ENCODE measurements at regions not wholly inside any gene's neighbourhood (a gene's known extent, or its start where the extent isn't known, plus 50 kb on each side); places are given as distances from the start of the nearest gene placed in this dataset.
"Not testable (repeated sequence)": the region's sequence is repeated elsewhere in the genome, so short reads cannot be mapped to it uniquely, and the experiment has no call there.

DNA sequence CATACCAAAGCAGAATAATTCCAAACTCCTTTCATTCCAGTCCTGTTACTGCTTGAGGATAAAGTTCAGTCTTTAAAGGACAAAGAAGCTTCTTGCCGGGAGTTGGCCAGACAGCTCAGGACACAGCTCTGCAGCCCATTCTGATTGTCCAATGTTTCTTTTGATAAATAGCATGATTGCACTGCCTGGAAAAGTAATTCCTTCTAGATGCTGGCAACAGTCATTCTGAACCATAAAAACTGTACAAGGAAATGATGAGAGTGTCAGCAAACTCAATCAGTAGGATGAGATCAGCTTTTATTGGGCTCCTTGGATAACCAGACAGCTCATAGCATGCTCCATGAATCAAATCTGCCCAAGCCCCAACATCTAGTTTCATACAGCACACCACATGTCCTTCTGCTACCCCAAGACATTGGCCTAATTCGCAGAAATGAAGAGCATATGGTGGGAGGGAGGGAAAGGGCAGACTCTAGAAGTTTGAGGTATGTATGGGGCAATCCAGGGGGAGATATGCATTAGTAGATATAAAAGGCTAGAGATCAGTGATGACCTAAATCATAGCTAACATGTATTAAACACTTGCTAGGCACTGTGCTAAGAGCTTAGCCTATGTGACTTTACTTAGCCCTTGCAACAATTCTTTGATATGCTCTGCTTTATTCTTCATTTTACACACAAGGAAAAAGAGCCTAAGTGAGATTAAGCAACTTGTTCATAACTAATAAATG lies 219.9 kb upstream of the NREP start:
- no peak for DNase-seq (ENCODE audit: low read depth)

- no peak for DNase-seq (ENCODE audit: low read depth)
These were observed 218.1 kb upstream of the NREP start for GRCh38 chr5:111975133-111975532.

- no peak for DNase-seq (ENCODE audit: low read depth)
These were observed 217.0 kb upstream of the NREP start for GRCh38 chr5:111973961-111974360.

DNA sequence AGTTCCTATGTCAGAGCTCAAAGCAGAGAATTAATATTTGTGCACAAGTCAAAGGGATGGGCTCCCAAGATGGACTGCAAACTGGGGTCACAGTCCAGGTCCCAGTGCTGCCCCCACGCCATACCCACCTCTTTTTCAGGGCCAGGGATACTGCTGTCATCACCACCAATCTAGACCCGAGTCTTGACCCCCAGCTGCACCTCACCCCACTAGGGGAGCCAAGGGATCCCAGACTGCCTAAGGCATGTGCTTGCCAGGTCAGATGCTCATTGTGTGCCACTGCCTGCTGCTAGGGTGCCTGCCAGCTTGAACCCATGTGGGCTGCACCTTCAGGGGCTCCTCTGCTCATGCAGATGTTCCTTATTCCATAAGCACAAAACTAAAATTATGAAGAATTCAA lies 215.6 kb upstream of the NREP start:
- DNase-seq (ENCODE audit: low read depth) = no peak

GRCh38 chr5:111972080-111972479 lies 215.1 kb upstream of the NREP start:
- no peak for DNase-seq (ENCODE audit: low read depth)

- DNase-seq (ENCODE audit: low read depth) = no peak
These were observed 211.5 kb upstream of the NREP start for GRCh38 chr5:111968459-111968858.

DNA sequence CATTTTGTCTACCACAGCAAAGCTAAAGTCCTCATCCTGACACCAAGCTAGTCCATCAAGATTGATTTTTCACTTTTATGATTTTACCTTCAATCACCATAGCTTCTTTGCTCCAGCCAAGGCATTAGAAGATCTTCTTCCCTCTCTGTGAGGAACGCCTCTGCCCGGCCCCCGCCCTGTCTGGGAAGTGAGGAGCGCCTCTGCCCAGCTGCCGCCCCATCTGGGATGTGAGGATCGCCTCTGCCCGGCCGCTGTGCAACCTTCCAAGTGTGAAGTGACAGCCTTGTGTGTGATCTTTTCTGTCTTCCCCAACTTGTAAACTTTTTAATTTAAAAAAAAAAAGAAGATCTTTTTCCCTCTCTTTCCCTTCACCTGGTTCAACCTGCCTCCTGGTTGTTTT lies 210.5 kb upstream of the NREP start:
- DNase-seq (ENCODE audit: low read depth) = no peak

DNA sequence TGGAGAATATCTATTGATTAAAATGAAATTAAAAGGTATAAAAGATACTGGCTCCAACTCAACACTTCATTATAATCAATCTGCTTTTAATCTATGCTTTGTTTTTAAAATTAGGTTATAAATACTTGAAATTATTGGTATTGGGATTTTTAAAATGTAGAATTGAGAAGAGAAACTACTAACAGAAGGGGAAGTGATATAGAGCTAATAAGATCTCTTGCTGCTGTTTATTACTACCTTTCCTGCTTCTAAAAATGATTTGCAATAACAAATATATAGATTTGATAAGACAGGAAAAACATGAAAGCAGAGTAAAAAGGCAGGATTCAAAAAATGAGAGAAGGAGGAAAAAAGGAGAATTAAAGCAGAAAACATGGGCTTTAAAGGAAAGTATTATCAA lies 209.3 kb upstream of the NREP start:
- no peak for DNase-seq (ENCODE audit: low read depth)

GRCh38 chr5:111963555-111963954 lies 206.6 kb upstream of the NREP start:
- DNase-seq (ENCODE audit: low read depth) = no peak

GRCh38 chr5:111962906-111963305 lies 205.9 kb upstream of the NREP start:
- no peak for DNase-seq (ENCODE audit: low read depth)

GRCh38 chr5:111961862-111962261 lies 204.9 kb upstream of the NREP start:
- no peak for DNase-seq (ENCODE audit: low read depth)

- peak; percentile 36 for DNase-seq (ENCODE audit: low read depth)
These were observed 203.7 kb upstream of the NREP start for GRCh38 chr5:111960476-111961215.

DNA sequence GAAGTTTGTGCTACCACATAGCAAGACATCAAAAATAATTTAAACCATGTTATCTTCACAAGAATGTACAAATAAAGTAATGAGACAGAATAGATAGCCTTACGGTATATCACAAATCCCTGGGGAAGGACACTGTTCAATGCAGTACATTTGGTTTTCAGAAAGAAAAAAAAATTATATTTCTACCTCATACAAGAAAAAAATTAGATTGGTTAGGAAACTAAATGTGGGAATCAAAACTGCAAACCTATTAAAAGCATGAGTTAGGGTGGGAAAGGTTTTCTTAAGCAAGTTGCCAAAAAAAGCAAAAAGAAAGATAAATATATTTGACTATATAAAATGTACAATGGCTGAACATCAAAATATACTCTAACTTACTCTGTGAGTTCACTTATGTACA lies 201.9 kb upstream of the NREP start:
- no peak for DNase-seq (ENCODE audit: low read depth)

GRCh38 chr5:111956765-111957164 lies 199.8 kb upstream of the NREP start:
- not testable (repeated sequence) for DNase-seq (ENCODE audit: low read depth)

- DNase-seq (ENCODE audit: low read depth) = peak; percentile 47
These were observed 197.8 kb upstream of the NREP start for GRCh38 chr5:111954516-111955395.

DNA sequence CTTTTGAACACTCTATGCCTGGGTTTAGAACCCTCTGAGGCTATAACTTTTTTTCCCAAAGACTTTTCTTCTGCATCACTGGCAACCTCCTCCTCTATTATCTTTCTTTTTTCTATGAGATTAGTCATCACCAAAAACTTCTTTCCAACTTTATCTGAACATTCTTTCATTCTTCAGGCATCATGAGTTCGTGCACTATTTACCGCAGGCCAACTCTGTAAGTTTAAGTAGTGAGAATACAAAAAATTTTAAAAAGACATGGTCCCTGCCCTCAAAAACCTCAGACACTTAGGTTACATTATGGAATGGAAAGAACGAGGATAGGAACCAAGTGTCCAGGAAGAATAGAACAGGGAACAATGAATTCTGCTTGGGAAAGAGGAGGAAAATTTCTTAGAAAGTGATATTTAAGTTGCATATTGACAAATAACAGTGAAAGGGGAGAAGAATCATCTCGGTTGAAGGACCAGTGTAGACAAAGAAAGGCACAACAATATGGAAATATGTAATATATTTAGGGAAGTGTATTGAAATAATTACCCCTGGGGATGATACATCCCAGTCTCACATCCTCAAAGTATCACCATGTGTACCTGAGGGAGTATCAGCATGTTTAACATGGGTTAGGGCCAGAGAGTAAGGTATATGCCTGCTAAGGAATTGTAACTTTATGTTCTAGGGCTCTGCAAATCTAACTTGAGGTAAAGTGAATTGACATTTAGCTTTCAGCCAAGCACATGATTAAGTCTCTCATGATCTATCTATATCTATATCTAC lies 196.5 kb upstream of the NREP start:
- no peak for DNase-seq (ENCODE audit: low read depth)

GRCh38 chr5:111952555-111952954 lies 195.6 kb upstream of the NREP start:
- no peak for DNase-seq (ENCODE audit: low read depth)

- DNase-seq (ENCODE audit: low read depth) = no peak
These were observed 193.7 kb upstream of the NREP start for GRCh38 chr5:111950660-111951059.

DNA sequence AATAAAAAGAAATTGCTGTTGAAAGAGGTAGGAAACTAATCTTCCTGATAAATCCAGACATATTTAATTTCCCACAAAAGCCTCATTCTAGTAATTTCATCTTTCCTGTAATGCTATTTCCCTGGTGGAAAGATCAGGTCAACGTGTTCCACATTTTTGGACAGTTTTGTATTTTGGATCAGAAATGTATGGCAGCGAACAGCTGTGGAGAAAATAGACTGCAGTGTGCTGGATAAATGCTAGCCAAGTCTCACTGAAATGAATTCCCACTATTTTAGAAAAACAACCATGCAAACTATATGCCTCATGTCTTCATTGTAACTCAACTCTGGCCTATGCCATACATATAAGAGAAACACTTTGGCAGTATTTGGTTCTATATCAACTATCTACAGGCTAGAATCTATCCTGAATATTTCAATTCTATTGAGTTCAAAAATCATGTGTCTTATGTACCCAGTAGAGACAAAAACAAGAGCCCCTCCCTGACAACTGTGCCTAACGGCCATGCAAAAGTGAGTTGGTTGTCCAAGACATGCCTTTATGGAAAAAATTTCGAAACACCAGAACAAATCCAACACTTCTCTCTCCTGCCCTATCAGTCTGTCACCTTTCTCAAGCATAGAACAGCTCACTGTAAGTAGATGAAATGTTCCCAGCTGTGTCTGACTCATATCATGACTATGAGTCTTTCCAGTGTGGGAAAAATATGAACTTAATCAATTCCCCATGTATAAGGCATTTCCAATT lies 191.3 kb upstream of the NREP start:
- DNase-seq (ENCODE audit: low read depth) = peak; percentile 82

- DNase-seq (ENCODE audit: low read depth) = no peak
These were observed 189.6 kb upstream of the NREP start for GRCh38 chr5:111946556-111946955.

DNA sequence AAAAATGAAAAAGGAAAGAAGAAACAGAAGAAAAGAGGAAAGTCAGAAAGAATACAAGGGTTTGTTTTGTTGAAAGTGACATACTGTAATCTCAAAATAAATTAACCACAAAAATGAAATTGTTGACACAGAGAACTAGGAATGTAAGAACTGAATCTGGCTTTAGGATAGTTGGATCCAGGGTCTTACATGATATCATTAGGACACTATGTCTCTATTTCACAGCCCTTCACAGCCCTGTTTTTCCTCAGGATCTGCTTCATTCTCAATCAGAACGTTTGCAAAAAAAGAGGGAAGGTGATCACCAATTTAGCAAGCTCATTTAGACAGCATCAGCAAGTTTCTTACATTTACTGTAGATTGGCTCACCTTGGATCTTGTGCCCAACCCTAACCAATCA lies 188.5 kb upstream of the NREP start:
- DNase-seq (ENCODE audit: low read depth) = no peak

Measured in renal cortical epithelial cell (primary cell).